OCI-LY1 (cell line): ENCODE measurements at regions not wholly inside any gene's neighbourhood (a gene's known extent, or its start where the extent isn't known, plus 50 kb on each side); places are given as distances from the start of the nearest gene placed in this dataset.

ENCODE experiments used
- EZH2 ChIP-seq: fragments of 200-600 bp; sonication (generic), shearing (Covaris generic); IDR thresholded peaks from 2 replicates; pipeline ENCODE4 v1.8.0; 2017; ENCODE audit warnings: borderline replicate concordance, mixed run types, mild to moderate bottlenecking, antibody characterized with exemption, low read length, moderate library complexity, mixed read lengths
- TF ChIP-seq, protein P1 (sequence below): fragments of 200-600 bp; sonication (generic), shearing (Covaris generic); IDR thresholded peaks from 2 replicates; pipeline ENCODE4 v1.5.1; 2017; ENCODE audit warnings: mild to moderate bottlenecking, antibody characterized with exemption, low read length, moderate library complexity, mixed read lengths

- TF ChIP-seq, protein P1, sequence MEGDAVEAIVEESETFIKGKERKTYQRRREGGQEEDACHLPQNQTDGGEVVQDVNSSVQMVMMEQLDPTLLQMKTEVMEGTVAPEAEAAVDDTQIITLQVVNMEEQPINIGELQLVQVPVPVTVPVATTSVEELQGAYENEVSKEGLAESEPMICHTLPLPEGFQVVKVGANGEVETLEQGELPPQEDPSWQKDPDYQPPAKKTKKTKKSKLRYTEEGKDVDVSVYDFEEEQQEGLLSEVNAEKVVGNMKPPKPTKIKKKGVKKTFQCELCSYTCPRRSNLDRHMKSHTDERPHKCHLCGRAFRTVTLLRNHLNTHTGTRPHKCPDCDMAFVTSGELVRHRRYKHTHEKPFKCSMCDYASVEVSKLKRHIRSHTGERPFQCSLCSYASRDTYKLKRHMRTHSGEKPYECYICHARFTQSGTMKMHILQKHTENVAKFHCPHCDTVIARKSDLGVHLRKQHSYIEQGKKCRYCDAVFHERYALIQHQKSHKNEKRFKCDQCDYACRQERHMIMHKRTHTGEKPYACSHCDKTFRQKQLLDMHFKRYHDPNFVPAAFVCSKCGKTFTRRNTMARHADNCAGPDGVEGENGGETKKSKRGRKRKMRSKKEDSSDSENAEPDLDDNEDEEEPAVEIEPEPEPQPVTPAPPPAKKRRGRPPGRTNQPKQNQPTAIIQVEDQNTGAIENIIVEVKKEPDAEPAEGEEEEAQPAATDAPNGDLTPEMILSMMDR, result no peak
- TF ChIP-seq EZH2, result no peak
These were observed 630.4 kb upstream of the TBL1XR1 start for GRCh38 chr3:177827511-177828207.
